GM13976 (cell line): ENCODE measurements at regions not wholly inside any gene's neighbourhood (a gene's known extent, or its start where the extent isn't known, plus 50 kb on each side); places are given as distances from the start of the nearest gene placed in this dataset.

Source experiments
- DNase-seq: peaks from one replicate; pipeline ENCODE4 v3.0.0; 2012; ENCODE audit warnings: low spot score
- in situ Hi-C: fragments of 300-500 bp; cut with MboI; formaldehyde crosslinking; loops from one replicate; pipeline ENCODE4 v1.12.0; 2022; ENCODE audit warnings: low sequenced_read_pairs, mixed read lengths, inconsistent platforms; ENCODE audit not compliant: unreplicated experiment
- TF ChIP-seq, protein P1 (sequence below): IDR thresholded peaks from 2 replicates; pipeline ENCODE4 v1.5.1; 2012; ENCODE audit warnings: borderline replicate concordance, mild to moderate bottlenecking; ENCODE audit not compliant: insufficient read depth; ENCODE audit errors: extremely low read depth, missing control alignments, control extremely low read depth

DNA sequence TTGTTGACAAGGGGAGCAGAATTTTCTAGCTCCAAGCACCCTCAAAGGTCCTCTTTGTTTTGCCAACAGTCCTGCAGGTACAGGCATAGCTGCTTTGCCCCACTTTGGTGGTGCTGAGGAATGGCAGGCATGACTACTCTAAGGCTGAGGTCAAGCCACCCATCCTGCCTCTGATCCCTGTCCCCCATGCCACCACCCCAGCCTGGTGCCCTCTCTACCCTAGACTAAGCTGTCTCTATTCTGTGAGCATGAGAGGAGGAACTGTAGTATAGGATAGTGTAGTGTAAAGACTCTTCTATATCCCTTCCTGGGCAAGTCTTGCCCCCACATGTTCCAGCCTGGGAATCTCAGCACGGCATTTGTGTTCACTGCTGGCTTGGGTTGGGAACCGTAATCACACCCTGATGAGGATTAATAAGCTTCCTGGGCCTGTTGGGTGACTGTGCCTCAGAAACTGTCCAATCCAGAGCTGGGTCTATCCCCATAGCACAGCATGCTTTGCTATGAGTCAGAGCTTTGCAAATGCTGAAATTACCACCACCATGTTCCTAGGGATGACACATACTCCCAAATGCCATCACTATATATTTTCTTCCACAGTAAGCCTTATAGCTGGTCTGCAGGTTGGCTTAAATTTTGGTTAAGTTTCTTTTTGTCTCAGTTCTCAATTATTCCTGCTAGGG lies 105.7 kb upstream of the PPP2R5A start:
- in situ Hi-C loops, result no loop called here
- TF ChIP-seq, protein P1, sequence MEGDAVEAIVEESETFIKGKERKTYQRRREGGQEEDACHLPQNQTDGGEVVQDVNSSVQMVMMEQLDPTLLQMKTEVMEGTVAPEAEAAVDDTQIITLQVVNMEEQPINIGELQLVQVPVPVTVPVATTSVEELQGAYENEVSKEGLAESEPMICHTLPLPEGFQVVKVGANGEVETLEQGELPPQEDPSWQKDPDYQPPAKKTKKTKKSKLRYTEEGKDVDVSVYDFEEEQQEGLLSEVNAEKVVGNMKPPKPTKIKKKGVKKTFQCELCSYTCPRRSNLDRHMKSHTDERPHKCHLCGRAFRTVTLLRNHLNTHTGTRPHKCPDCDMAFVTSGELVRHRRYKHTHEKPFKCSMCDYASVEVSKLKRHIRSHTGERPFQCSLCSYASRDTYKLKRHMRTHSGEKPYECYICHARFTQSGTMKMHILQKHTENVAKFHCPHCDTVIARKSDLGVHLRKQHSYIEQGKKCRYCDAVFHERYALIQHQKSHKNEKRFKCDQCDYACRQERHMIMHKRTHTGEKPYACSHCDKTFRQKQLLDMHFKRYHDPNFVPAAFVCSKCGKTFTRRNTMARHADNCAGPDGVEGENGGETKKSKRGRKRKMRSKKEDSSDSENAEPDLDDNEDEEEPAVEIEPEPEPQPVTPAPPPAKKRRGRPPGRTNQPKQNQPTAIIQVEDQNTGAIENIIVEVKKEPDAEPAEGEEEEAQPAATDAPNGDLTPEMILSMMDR, result no peak
- no peak for DNase-seq

DNA sequence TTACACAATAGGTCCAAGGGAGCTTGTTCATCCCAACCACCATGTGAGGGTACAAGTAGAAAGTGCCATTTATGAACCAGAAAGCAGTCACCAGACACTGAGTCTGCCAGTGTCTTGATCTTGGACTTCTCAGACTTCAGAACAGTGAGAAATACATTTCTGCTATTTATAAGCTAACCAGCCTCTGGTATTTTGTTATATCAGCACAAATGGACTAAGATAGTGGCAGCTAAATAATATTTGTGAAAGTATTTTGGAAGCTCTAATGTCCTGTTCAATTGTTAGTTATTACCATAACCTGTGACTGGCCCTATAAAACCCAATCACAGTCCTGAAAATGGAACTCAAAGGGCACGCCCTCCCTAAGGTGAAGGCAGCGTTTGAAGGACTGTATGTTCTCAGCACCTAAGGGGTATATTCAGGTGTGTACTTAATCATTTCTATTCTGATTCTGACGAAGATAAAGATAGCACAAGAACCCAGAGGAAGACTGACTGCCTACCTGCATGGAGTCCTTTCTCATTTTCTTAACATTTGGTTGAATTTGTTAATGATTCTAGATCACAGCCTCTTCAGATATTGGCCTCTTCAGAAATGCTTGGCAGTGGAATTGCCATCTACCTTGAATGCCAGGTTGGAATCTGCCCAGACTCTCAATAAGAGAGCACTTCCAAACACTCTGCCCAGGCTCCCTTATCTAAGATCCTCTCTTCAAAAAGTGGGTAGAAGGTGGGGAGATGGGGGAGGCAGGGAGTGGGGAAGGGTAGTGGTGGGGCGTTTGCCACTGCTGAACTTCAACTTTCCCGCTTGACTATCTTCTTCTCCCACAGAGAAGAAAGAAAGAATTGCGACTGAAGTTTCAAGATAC lies 104.0 kb upstream of the PPP2R5A start:
- in situ Hi-C loops, result no loop called here
- TF ChIP-seq, protein P1, result no peak
- no peak for DNase-seq

DNA sequence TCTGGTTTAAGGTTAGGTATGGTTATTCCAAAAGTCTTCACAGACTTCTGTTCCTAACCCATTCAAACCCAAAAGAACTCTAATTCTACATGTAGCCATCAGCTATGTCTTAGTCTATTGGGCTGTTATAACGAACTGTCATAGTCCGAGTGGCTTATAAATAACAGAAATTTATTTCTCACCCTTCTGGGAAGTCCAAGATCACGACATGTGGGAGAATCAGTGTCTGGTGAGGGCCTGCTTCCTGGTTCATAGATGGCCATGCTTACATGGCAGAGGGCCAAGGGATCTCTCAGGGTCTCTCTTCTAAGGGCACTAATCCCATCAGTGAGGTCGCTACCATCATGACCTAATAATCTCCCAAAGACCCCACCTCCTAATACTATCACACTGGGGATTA lies 103.0 kb upstream of the PPP2R5A start:
- in situ Hi-C loops, result no loop called here
- DNase-seq, result no peak
- TF ChIP-seq, protein P1, result no peak

DNA sequence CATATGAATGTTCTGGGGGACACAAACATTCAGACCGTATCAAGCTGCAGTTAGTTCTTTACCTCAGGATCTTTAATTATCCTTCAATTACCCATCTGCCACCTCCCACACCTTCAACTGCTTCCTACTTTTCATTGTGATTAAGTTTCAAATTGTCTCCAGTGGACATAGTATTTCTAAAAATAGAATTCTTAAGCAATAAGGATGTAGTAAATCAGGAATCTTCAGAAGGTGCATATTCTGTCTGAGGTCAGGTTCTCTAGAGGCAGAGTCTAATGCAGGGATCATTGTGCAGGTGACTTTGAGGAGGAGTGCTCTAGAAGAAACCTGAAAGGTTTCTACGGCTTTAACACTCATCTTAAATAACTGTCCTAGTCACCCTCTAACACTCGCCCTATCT lies 102.6 kb upstream of the PPP2R5A start:
- in situ Hi-C loops, result no loop called here
- TF ChIP-seq, protein P1, result no peak
- no peak for DNase-seq

DNA sequence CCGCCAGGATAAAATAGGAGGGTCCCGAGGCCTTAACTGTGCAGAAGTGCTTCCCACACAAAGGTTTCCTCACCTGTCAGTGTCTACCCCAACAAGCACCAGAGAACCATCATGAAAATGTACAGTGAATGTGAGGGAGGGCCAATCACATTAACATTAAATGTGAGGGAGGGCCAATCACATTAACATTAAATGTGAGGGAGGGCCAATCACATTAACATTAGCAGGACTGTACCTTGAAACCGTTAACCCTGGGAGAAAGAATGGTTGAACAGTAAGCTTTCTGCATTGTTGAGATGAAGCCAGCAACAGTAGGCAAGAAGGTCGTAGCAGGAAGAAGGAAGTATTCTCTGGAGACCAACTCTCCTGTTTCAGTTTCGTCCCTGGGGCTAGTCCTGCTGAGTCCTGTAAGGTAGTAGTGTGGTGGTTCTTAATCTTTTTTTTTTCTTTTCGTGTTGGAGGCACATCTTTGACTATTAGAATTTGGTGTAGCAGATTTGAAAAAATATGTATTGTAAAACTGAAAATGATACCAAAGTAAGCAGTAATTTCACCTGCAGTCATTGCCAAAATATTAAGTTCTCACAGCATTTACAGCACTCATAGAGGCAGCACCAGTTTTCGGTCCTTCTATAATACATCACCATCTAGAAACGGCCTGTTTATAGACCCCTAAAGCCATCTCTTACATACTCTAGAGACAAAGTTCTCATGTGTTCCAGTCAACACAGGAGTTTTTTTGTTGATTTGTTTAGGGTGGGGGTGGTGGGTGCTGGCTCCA lies 98.6 kb upstream of the PPP2R5A start:
- in situ Hi-C loops, result no loop called here
- DNase-seq, result peak; percentile 80
- TF ChIP-seq, protein P1, result no peak

DNA sequence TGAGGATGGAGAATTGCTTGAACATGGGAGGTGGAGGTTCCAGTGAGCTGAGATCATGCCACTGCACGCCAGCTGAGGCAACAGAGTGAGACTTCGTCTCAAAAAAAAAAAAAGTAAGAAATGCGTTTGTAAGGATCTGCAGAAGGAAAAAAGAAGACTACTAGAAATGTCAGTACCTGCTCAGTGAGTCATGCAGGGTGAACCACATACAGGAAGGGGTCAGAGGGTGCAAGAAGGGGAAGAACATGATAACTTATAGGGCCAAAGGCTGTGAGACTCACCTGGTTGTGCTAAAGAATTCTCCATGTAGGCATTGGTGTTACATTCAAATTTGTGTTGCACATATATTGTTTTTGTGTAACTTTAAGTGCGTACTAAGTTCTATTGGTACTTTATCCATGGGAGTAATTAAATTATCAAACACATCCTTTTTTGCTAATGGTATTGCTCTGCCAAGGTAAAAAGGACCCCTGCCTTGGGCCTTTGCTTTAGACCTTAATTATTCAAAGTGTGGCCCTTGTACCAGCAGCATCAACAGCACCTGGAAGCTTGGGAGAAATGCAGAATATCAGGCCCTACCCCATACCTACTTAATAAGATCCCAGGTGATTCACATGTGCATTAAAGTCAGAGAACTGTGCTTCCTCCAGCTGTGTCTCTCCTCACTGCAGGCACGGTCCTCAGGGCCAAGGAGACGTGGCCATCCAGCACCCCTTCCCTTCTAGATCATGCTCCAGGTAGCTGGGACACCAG lies 96.4 kb upstream of the PPP2R5A start:
- in situ Hi-C loops, result no loop called here
- DNase-seq, result peak; percentile 32
- TF ChIP-seq, protein P1, result no peak
